IMR-90 (cell line): ENCODE measurements at regions not wholly inside any gene's neighbourhood (a gene's known extent, or its start where the extent isn't known, plus 50 kb on each side); places are given as distances from the start of the nearest gene placed in this dataset.

ENCODE experiments used
- ATAC-seq: fragments of 200-7000 bp; cut with Tn5 transposase; 2 replicates; pipeline ENCODE4 v1.9.1; 2020; ENCODE audit warnings: low read depth, mild to moderate bottlenecking, moderate library complexity
- BruUV-seq: library from RNA; stranded (reverse); fragments of 400-500 nt; replicated peaks from 2 replicates; lab custom pipeline; 2021; lab: Mats Ljungman, UMichigan
- CTCF ChIA-PET: fragments of 300-600 bp; formaldehyde crosslinking; extraction: SDS; loops from one replicate; lab custom pipeline; 2021; ENCODE audit warnings: antibody characterized with exemption; lab: Yijun Ruan, JAX
- POLR2A ChIA-PET: fragments of 300-600 bp; sonication (Branson Sonifier 250); formaldehyde crosslinking; loops from one replicate; lab custom pipeline; 2022; ENCODE audit warnings: antibody characterized with exemption; ENCODE audit not compliant: unreplicated experiment; lab: Charles Lee
- DNase-seq: peaks from one replicate; pipeline ENCODE4 v3.0.0; 2013
- H2AFZ ChIP-seq: replicated peaks from 2 replicates; pipeline ENCODE3; 2013; ENCODE audit warnings: low read length, mild to moderate bottlenecking; ENCODE audit not compliant: poor library complexity
- H2AK5ac ChIP-seq: 2 replicates; pipeline ENCODE4 v1.6.1; 2013; ENCODE audit warnings: low read depth, low read length, inconsistent platforms
- H2AK9ac ChIP-seq: replicated peaks from 2 replicates; pipeline ENCODE3; 2013; ENCODE audit warnings: mild to moderate bottlenecking, low read depth, low read length, moderate library complexity; ENCODE audit not compliant: poor library complexity
- H2BK120ac ChIP-seq: 2 replicates; pipeline ENCODE4 v1.6.1; 2013; ENCODE audit warnings: low read depth, low read length, inconsistent platforms
- H2BK15ac ChIP-seq: 3 replicates; pipeline ENCODE4 v1.6.1; 2013; ENCODE audit warnings: low read depth, low read length, inconsistent platforms
- H2BK20ac ChIP-seq: 2 replicates; pipeline ENCODE4 v1.6.1; 2013; ENCODE audit warnings: low read depth, mild to moderate bottlenecking, inconsistent platforms, low read length, moderate library complexity
- H2BK5ac ChIP-seq: 2 replicates; pipeline ENCODE4 v1.6.1; 2013; ENCODE audit warnings: mild to moderate bottlenecking, low read depth, low read length, inconsistent platforms; ENCODE audit not compliant: poor library complexity, severe bottlenecking
- H3K14ac ChIP-seq: replicated peaks from 2 replicates; pipeline ENCODE4 v1.6.1; 2013; ENCODE audit warnings: low read depth, low read length, inconsistent platforms
- H3K18ac ChIP-seq: 2 replicates; pipeline ENCODE4 v1.6.1; 2013; ENCODE audit warnings: low read depth, low read length, control low read depth
- H3K23ac ChIP-seq: 2 replicates; pipeline ENCODE4 v1.6.1; 2013; ENCODE audit warnings: low read depth, low read length, inconsistent platforms
- H3K27ac ChIP-seq: 2 replicates; pipeline ENCODE4 v1.5.1; 2013; ENCODE audit warnings: mild to moderate bottlenecking, control low read depth, low read length; ENCODE audit not compliant: insufficient read depth
- H3K27me3 ChIP-seq: 2 replicates; pipeline ENCODE4 v1.6.1; 2013; ENCODE audit warnings: low read length; ENCODE audit not compliant: control insufficient read depth, insufficient read depth
- H3K36me3 ChIP-seq: 2 replicates; pipeline ENCODE4 v1.6.1; 2013; ENCODE audit warnings: low read length, mixed read lengths; ENCODE audit not compliant: control insufficient read depth, insufficient read depth
- H3K4ac ChIP-seq: 2 replicates; pipeline ENCODE4 v1.6.1; 2013; ENCODE audit warnings: low read depth, low read length, inconsistent platforms
- H3K4me1 ChIP-seq: 2 replicates; pipeline ENCODE4 v1.6.1; 2013; ENCODE audit warnings: low read length, mixed read lengths; ENCODE audit not compliant: control insufficient read depth, insufficient read depth
- H3K4me2 ChIP-seq: 2 replicates; pipeline ENCODE4 v1.6.1; 2013; ENCODE audit warnings: low read depth, mild to moderate bottlenecking, control low read depth, low read length, moderate library complexity
- H3K4me3 ChIP-seq: 2 replicates; pipeline ENCODE4 v1.5.1; 2013; ENCODE audit warnings: low read depth, mild to moderate bottlenecking, control low read depth, low read length, moderate library complexity; ENCODE audit not compliant: insufficient read depth
- H3K56ac ChIP-seq: 2 replicates; pipeline ENCODE4 v1.6.1; 2013; ENCODE audit warnings: low read length, inconsistent platforms; ENCODE audit not compliant: insufficient read depth; ENCODE audit errors: extremely low read depth
- H3K79me1 ChIP-seq, 2 experiments: 2 replicates each; pipeline ENCODE4 v1.6.1; 2013; ENCODE audit warnings: low read length in 2 of 2, inconsistent platforms in 1 of 2, low read depth in 1 of 2
- H3K9ac ChIP-seq: 2 replicates; pipeline ENCODE4 v1.6.1; 2013; ENCODE audit warnings: low read depth, low read length, control low read depth
- H3K9me1 ChIP-seq: 2 replicates; pipeline ENCODE4 v1.6.1; 2013; ENCODE audit warnings: low read length, inconsistent platforms; ENCODE audit not compliant: insufficient read depth
- H3K9me3 ChIP-seq: 2 replicates; pipeline ENCODE4 v1.6.1; 2013; ENCODE audit warnings: low read length; ENCODE audit not compliant: control insufficient read depth, insufficient read depth
- H4K20me1 ChIP-seq: 2 replicates; pipeline ENCODE4 v1.6.1; 2013; ENCODE audit warnings: low read length, inconsistent platforms; ENCODE audit not compliant: insufficient read depth
- H4K5ac ChIP-seq: 2 replicates; pipeline ENCODE4 v1.6.1; 2013; ENCODE audit warnings: mild to moderate bottlenecking, low read depth, low read length, control low read depth
- H4K8ac ChIP-seq, 2 experiments: 2 replicates each; pipeline ENCODE4 v1.6.1; 2013; ENCODE audit warnings: low read depth in 2 of 2, low read length in 2 of 2, control low read depth in 1 of 2, inconsistent platforms in 1 of 2
- H4K91ac ChIP-seq: 2 replicates; pipeline ENCODE4 v1.6.1; 2013; ENCODE audit warnings: low read depth, low read length, inconsistent platforms; ENCODE audit not compliant: insufficient read depth
- BHLHE40 ChIP-seq: fragments of 150-350 bp; IDR thresholded peaks from 2 replicates; pipeline ENCODE4 v1.6.1; 2016; ENCODE audit warnings: mild to moderate bottlenecking, low read depth, low read length
- CEBPB ChIP-seq: IDR thresholded peaks from 2 replicates; pipeline ENCODE4 v1.6.1; 2012; ENCODE audit warnings: low read depth, low read length, improper control_type of control experiment
- CHD1 ChIP-seq: IDR thresholded peaks from 2 replicates; pipeline ENCODE4 v1.6.1; 2012; ENCODE audit warnings: low read depth, low read length, improper control_type of control experiment
- CTCF ChIP-seq: conservative IDR thresholded peaks from 2 replicates; pipeline ENCODE4 v1.5.1; 2012; ENCODE audit warnings: mild to moderate bottlenecking, low read depth, low read length, improper control_type of control experiment
- FOS ChIP-seq: fragments of 150-350 bp; IDR thresholded peaks from 2 replicates; pipeline ENCODE4 v1.6.1; 2016; ENCODE audit warnings: low read depth, low read length
- MAFK ChIP-seq: IDR thresholded peaks from 2 replicates; pipeline ENCODE4 v1.6.1; 2012; ENCODE audit warnings: low read depth, low read length, improper control_type of control experiment
- MAZ ChIP-seq: IDR thresholded peaks from 2 replicates; pipeline ENCODE4 v1.6.1; 2012; ENCODE audit warnings: low read depth, mild to moderate bottlenecking, low read length, improper control_type of control experiment, moderate library complexity, borderline replicate concordance
- MXI1 ChIP-seq: IDR thresholded peaks from 2 replicates; pipeline ENCODE4 v1.6.1; 2012; ENCODE audit warnings: low read depth, mild to moderate bottlenecking, low read length, moderate library complexity, borderline replicate concordance
- NFE2L2 ChIP-seq: fragments of 150-350 bp; IDR thresholded peaks from 2 replicates; pipeline ENCODE4 v1.6.1; 2016; ENCODE audit warnings: low read depth, mild to moderate bottlenecking, low read length
- POLR2A ChIP-seq: IDR thresholded peaks from 2 replicates; pipeline ENCODE4 v1.6.1; 2012; ENCODE audit warnings: mild to moderate bottlenecking, low read depth, low read length
- RAD21 ChIP-seq: IDR thresholded peaks from 2 replicates; pipeline ENCODE4 v1.6.1; 2012; ENCODE audit warnings: low read length, improper control_type of control experiment
- RCOR1 ChIP-seq: IDR thresholded peaks from 2 replicates; pipeline ENCODE4 v1.6.1; 2012; ENCODE audit warnings: mild to moderate bottlenecking, low read length, improper control_type of control experiment; ENCODE audit not compliant: insufficient replicate concordance
- RFX5 ChIP-seq: IDR thresholded peaks from 2 replicates; pipeline ENCODE4 v1.8.0; 2012; ENCODE audit warnings: low read depth, mild to moderate bottlenecking, low read length, moderate library complexity
- SMC3 ChIP-seq: fragments of 150-350 bp; IDR thresholded peaks from 2 replicates; pipeline ENCODE4 v1.6.1; 2016; ENCODE audit warnings: low read depth, mild to moderate bottlenecking, antibody characterized with exemption, low read length, moderate library complexity
- USF2 ChIP-seq: fragments of 150-350 bp; IDR thresholded peaks from 2 replicates; pipeline ENCODE4 v1.6.1; 2017; ENCODE audit warnings: mild to moderate bottlenecking, antibody characterized with exemption, low read length, low read depth
- WGBS, 2 experiments: methylation state at CpG; one replicate each; pipeline versions ENCODE4 v1.1.5 to v1.1.7; 2013; ENCODE audit warnings: missing lambda C conversion rate in 2 of 2; ENCODE audit not compliant: insufficient read length in 1 of 2; ENCODE audit errors: extremely low coverage in 2 of 2; 5-methylcytosine and 5-hydroxymethylcytosine counted together
- dilution Hi-C: fragments of 300-500 bp; cut with HindIII; formaldehyde crosslinking; loops from one replicate; pipeline ENCODE4 v1.14.3; 2018; ENCODE audit warnings: low sequenced_read_pairs; ENCODE audit not compliant: unreplicated experiment
- in situ Hi-C: fragments of 300-500 bp; cut with MboI; formaldehyde crosslinking; loops from 3 replicates; pipeline ENCODE4 v1.14.3; 2019; ENCODE audit warnings: low sequenced_read_pairs, inconsistent platforms, mixed read lengths
- intact Hi-C: fragments of 100-400 bp; cut with micrococcal nuclease; formaldehyde crosslinking; loops from 2 replicates; pipeline ENCODE4 v1.10.0; 2022
- TF ChIP-seq, protein P1 (sequence below): fragments of 150-350 bp; IDR thresholded peaks from 2 replicates; pipeline ENCODE4 v1.6.1; 2016; ENCODE audit warnings: low read depth, mild to moderate bottlenecking, low read length, moderate library complexity, borderline replicate concordance

DNA sequence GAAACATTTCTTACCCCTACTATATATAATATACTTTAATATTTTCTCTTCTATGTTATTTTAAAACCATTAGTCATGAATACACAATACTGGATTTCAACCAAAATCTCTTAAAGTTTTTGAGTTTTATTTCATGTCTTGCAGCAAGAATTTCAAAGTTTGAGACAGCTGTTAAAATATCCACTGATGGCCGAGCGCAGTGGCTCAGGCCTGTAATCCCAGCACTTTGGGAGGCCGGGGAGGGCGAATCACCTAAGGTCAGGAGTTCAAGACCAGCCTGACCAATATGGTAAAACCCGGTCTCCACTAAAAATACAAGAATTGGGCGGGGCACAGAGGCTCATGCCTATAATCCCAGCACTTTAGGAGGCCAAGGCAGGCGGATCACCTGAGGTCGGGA is 59.7 kb upstream of the DAPK1 start:
- H2AK9ac ChIP-seq: no peak overlapping the region
- no peaks in the 10 kb centered on the region for H3K9me3 ChIP-seq
- no peak overlapping the region for H3K14ac ChIP-seq
- no peaks in the 10 kb centered on the region for H3K9me1 ChIP-seq
- no peaks in the 10 kb centered on the region for H3K79me1 ChIP-seq
- in situ Hi-C loops: no loop called here
- 69% methylated on average over 6 of the region's 8 CpGs; no CpG with 5 or more reads in 1 of the 2 experiments for WGBS, 2 experiments
- H3K27me3 ChIP-seq: no peaks in the 10 kb centered on the region; the same call in 1 of the 2 replicates
- H2AK5ac ChIP-seq: no peak overlapping the region
- no peak overlapping the region for H3K4ac ChIP-seq
- ATAC-seq (no peak), DNase-seq (no peak)
- no peak for TF ChIP-seq RCOR1
- TF ChIP-seq CEBPB: no peak
- TF ChIP-seq NFE2L2: no peak
- TF ChIP-seq RFX5: no peak
- no peak for TF ChIP-seq CTCF
- TF ChIP-seq CHD1: no peak
- no peak for TF ChIP-seq SMC3
- no peak for TF ChIP-seq BHLHE40
- no peak for TF ChIP-seq FOS
- no peak for TF ChIP-seq MAZ
- TF ChIP-seq RAD21: no peak
- TF ChIP-seq MAFK: no peak
- no peak for TF ChIP-seq USF2
- TF ChIP-seq, protein P1, sequence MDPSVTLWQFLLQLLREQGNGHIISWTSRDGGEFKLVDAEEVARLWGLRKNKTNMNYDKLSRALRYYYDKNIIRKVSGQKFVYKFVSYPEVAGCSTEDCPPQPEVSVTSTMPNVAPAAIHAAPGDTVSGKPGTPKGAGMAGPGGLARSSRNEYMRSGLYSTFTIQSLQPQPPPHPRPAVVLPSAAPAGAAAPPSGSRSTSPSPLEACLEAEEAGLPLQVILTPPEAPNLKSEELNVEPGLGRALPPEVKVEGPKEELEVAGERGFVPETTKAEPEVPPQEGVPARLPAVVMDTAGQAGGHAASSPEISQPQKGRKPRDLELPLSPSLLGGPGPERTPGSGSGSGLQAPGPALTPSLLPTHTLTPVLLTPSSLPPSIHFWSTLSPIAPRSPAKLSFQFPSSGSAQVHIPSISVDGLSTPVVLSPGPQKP: no peak
- TF ChIP-seq MXI1: no peak
- TF ChIP-seq POLR2A: no peak
- no peak overlapping the region for H3K4me3 ChIP-seq
- no peak overlapping the region for H4K91ac ChIP-seq
- ChIA-PET POLR2A (no interaction called here), CTCF (no interaction called here)
- H3K23ac ChIP-seq: no peak overlapping the region
- H2BK20ac ChIP-seq: no peak overlapping the region
- no TSS peak for BruUV-seq
- H4K20me1 ChIP-seq: no peaks in the 10 kb centered on the region
- no peak overlapping the region for H3K9ac ChIP-seq
- H3K4me2 ChIP-seq: no peak overlapping the region
- no peak overlapping the region for H2BK5ac ChIP-seq
- no peak overlapping the region for H2AFZ ChIP-seq
- dilution Hi-C loops: no loop called here
- H3K36me3 ChIP-seq: no peaks in the 10 kb centered on the region
- no peak overlapping the region for H3K56ac ChIP-seq
- H3K27ac ChIP-seq: no peak overlapping the region
- no peaks in the 10 kb centered on the region for H3K4me1 ChIP-seq
- intact Hi-C loops: no loop called here
- no peak overlapping the region for H3K18ac ChIP-seq
- H4K8ac ChIP-seq: no peak overlapping the region
- no peak overlapping the region for H2BK15ac ChIP-seq
- H2BK120ac ChIP-seq: no peak overlapping the region
- H4K5ac ChIP-seq: no peak overlapping the region
